HG03025 (cell line): ENCODE measurements at regions not wholly inside any gene's neighbourhood (a gene's known extent, or its start where the extent isn't known, plus 50 kb on each side); places are given as distances from the start of the nearest gene placed in this dataset.

Experiments
- ATAC-seq: cut with Tn5 transposase; IDR thresholded peaks from one replicate; pipeline ENCODE4 v1.9.1; 2021; ENCODE audit warnings: mild to moderate bottlenecking, moderate library complexity; ENCODE audit not compliant: unreplicated experiment, low FRiP score

GRCh38 chr3:66165660-66166059 lies 55.1 kb upstream of the SLC25A26 start:
- no peak for ATAC-seq

GRCh38 chr3:66164155-66164554 lies 56.6 kb upstream of the SLC25A26 start:
- no peak for ATAC-seq

GRCh38 chr3:66163222-66163621 lies 57.6 kb upstream of the SLC25A26 start:
- ATAC-seq, result no peak

GRCh38 chr3:66162766-66163165 lies 58.0 kb upstream of the SLC25A26 start:
- no peak for ATAC-seq

GRCh38 chr3:66158933-66159683 lies 61.7 kb upstream of the SLC25A26 start:
- no peak for ATAC-seq

- no peak for ATAC-seq
Observed at GRCh38 chr3:66154444-66154861, 66.3 kb upstream of the SLC25A26 start.

GRCh38 chr3:66153481-66154443 lies 67.0 kb upstream of the SLC25A26 start:
- no peak for ATAC-seq

- no peak for ATAC-seq
Observed at GRCh38 chr3:66152336-66152735, 68.5 kb upstream of the SLC25A26 start.

- no peak for ATAC-seq
Observed at GRCh38 chr3:66150977-66151376, 69.8 kb upstream of the SLC25A26 start.

- no peak for ATAC-seq
Observed at GRCh38 chr3:66149269-66149668, 71.5 kb upstream of the SLC25A26 start.

- ATAC-seq, result no peak
Observed at GRCh38 chr3:66145408-66145733, 75.4 kb upstream of the SLC25A26 start.

- no peak for ATAC-seq
Observed at GRCh38 chr3:66144568-66145407, 76.0 kb upstream of the SLC25A26 start.

- ATAC-seq, result no peak
Observed at GRCh38 chr3:66142079-66142478, 78.7 kb upstream of the SLC25A26 start.

- ATAC-seq, result peak; percentile 88
Observed at GRCh38 chr3:66140743-66141372, 79.9 kb upstream of the SLC25A26 start.

GRCh38 chr3:66140106-66140505 lies 80.7 kb upstream of the SLC25A26 start:
- ATAC-seq, result no peak

GRCh38 chr3:66139415-66139814 lies 81.4 kb upstream of the SLC25A26 start:
- no peak for ATAC-seq

- no peak for ATAC-seq
Observed at GRCh38 chr3:66138336-66139313, 82.2 kb upstream of the SLC25A26 start.

- no peak for ATAC-seq
Observed at GRCh38 chr3:66136597-66136996, 84.2 kb upstream of the SLC25A26 start.

GRCh38 chr3:66133853-66134445 lies 86.9 kb upstream of the SLC25A26 start:
- ATAC-seq, result no peak
